AG09309 (cell line): ENCODE measurements at regions not wholly inside any gene's neighbourhood (a gene's known extent, or its start where the extent isn't known, plus 50 kb on each side); places are given as distances from the start of the nearest gene placed in this dataset.

Experiments used
- DNase-seq: peaks from one replicate; pipeline ENCODE4 v3.0.0-alpha.2; 2010; ENCODE audit warnings: low read depth
- H3K4me3 ChIP-seq: 2 replicates; pipeline ENCODE4 v1.5.1; 2011; ENCODE audit warnings: mild to moderate bottlenecking, low read depth, low read length, moderate library complexity; ENCODE audit not compliant: control insufficient read depth
- CTCF ChIP-seq: IDR thresholded peaks from 2 replicates; pipeline ENCODE4 v1.5.1; 2011; ENCODE audit warnings: mild to moderate bottlenecking, low read depth, low read length, inconsistent platforms; ENCODE audit not compliant: insufficient read depth, control insufficient read depth; ENCODE audit errors: missing control alignments

- H3K4me3 ChIP-seq, result no peak overlapping the region
- DNase-seq, result no peak
- TF ChIP-seq CTCF, result no peak
Observed at GRCh38 chr2:10498525-10499274, 50.6 kb upstream of the ODC1 start.
